OCI-LY1 (cell line): ENCODE measurements at regions not wholly inside any gene's neighbourhood (a gene's known extent, or its start where the extent isn't known, plus 50 kb on each side); places are given as distances from the start of the nearest gene placed in this dataset.

Source experiments
- H2AFZ ChIP-seq: fragments of 200-600 bp; sonication (generic), shearing (Covaris generic); 2 replicates; pipeline ENCODE4 v1.6.0; 2014; ENCODE audit warnings: antibody characterized with exemption, mild to moderate bottlenecking, low read length
- H3F3A ChIP-seq: fragments of 200-600 bp; sonication (generic), shearing (Covaris generic); 2 replicates; pipeline ENCODE4 v1.6.0; 2014; ENCODE audit warnings: mild to moderate bottlenecking, antibody characterized with exemption, low read length, moderate library complexity; ENCODE audit not compliant: insufficient read depth
- H3K27ac ChIP-seq: fragments of 200-600 bp; sonication (generic); 2 replicates; pipeline ENCODE4 v1.5.1; 2014; ENCODE audit warnings: low read length, mixed run types, mild to moderate bottlenecking, low read depth; ENCODE audit not compliant: poor library complexity, severe bottlenecking
- H3K27me3 ChIP-seq: fragments of 200-600 bp; sonication (generic); 2 replicates; pipeline ENCODE4 v1.6.0; 2014; ENCODE audit warnings: antibody characterized with exemption, mild to moderate bottlenecking, low read length, moderate library complexity; ENCODE audit not compliant: insufficient read depth
- H3K36me3 ChIP-seq: fragments of 200-600 bp; sonication (generic); 2 replicates; pipeline ENCODE4 v1.6.1; 2014; ENCODE audit warnings: mild to moderate bottlenecking, antibody characterized with exemption, low read length, moderate library complexity, mixed read lengths; ENCODE audit not compliant: insufficient read depth
- H3K4me1 ChIP-seq: fragments of 200-600 bp; sonication (generic); 2 replicates; pipeline ENCODE4 v1.5.1; 2014; ENCODE audit warnings: mild to moderate bottlenecking, low read length, moderate library complexity; ENCODE audit not compliant: insufficient read depth, severe bottlenecking
- H3K4me2 ChIP-seq: fragments of 200-600 bp; sonication (generic), shearing (Covaris generic); 2 replicates; pipeline ENCODE4 v1.6.1; 2014; ENCODE audit warnings: low read length
- H3K4me3 ChIP-seq: fragments of 200-600 bp; sonication (generic); 2 replicates; pipeline ENCODE4 v1.5.1; 2014; ENCODE audit warnings: low read length, low read depth, mild to moderate bottlenecking, mixed read lengths; ENCODE audit not compliant: poor library complexity, severe bottlenecking
- H3K79me2 ChIP-seq: fragments of 200-600 bp; shearing (Covaris generic); 2 replicates; pipeline ENCODE4 v1.6.1; 2016; ENCODE audit warnings: mixed run types, low read length, mixed read lengths; ENCODE audit not compliant: insufficient read depth
- H3K9ac ChIP-seq: fragments of 200-600 bp; sonication (generic), shearing (Covaris generic); 2 replicates; pipeline ENCODE4 v1.6.1; 2014; ENCODE audit warnings: mild to moderate bottlenecking, low read length, mixed read lengths
- H3K9me2 ChIP-seq: fragments of 200-600 bp; sonication (generic), shearing (Covaris generic); 2 replicates; pipeline ENCODE4 v1.6.1; 2014; ENCODE audit warnings: low read depth, mild to moderate bottlenecking, low read length, mixed read lengths
- H3K9me3 ChIP-seq: fragments of 200-600 bp; shearing (Covaris generic); 2 replicates; pipeline ENCODE4 v1.6.1; 2014; ENCODE audit warnings: low read length, mixed read lengths
- H4K20me1 ChIP-seq: fragments of 200-600 bp; sonication (generic), shearing (Covaris generic); 2 replicates; pipeline ENCODE4 v1.6.0; 2016; ENCODE audit warnings: mild to moderate bottlenecking, low read length; ENCODE audit not compliant: insufficient read depth
- CTCF ChIP-seq: fragments of 200-600 bp; sonication (generic), shearing (Covaris generic); IDR thresholded peaks from 2 replicates; pipeline ENCODE4 v1.5.1; 2017; ENCODE audit warnings: mild to moderate bottlenecking, antibody characterized with exemption, low read length, moderate library complexity, mixed read lengths
- EZH2 ChIP-seq: fragments of 200-600 bp; sonication (generic), shearing (Covaris generic); IDR thresholded peaks from 2 replicates; pipeline ENCODE4 v1.8.0; 2017; ENCODE audit warnings: borderline replicate concordance, mixed run types, mild to moderate bottlenecking, antibody characterized with exemption, low read length, moderate library complexity, mixed read lengths

GRCh38 chr18:24959051-24959476, 392.9 kb downstream of the ZNF521 start:
- Histone ChIP-seq H3K36me3 (no peaks in the 10 kb centered on the region), H3K9me3 (no peaks in the 10 kb centered on the region), H3K4me3 (no peak overlapping the region), H3K4me2 (no peak overlapping the region), H4K20me1 (no peaks in the 10 kb centered on the region), H3K9ac (no peak overlapping the region), H3K79me2 (no peaks in the 10 kb centered on the region), H3K27ac (no peak overlapping the region), H3K4me1 (no peaks in the 10 kb centered on the region), H3F3A (no peaks in the 10 kb centered on the region), H2AFZ (no peak overlapping the region), H3K9me2 (no peaks in the 10 kb centered on the region), H3K27me3 (no peaks in the 10 kb centered on the region)
- TF ChIP-seq EZH2 (no peak), CTCF (no peak)

- H3K36me3 ChIP-seq: no peaks in the 10 kb centered on the region
- no peaks in the 10 kb centered on the region for H3F3A ChIP-seq
- no peaks in the 10 kb centered on the region for H4K20me1 ChIP-seq
- H3K4me2 ChIP-seq: no peak overlapping the region
- H3K4me3 ChIP-seq: no peak overlapping the region
- no peak for TF ChIP-seq EZH2
- no peaks in the 10 kb centered on the region for H3K79me2 ChIP-seq
- H3K27ac ChIP-seq: no peak overlapping the region
- no peak overlapping the region for H2AFZ ChIP-seq
- H3K9me3 ChIP-seq: no peaks in the 10 kb centered on the region
- no peaks in the 10 kb centered on the region for H3K9me2 ChIP-seq
- peaks cover 4% of the 10 kb centered on the region for H3K4me1 ChIP-seq
- H3K27me3 ChIP-seq: no peaks in the 10 kb centered on the region
- no peak overlapping the region for H3K9ac ChIP-seq
Observed at GRCh38 chr18:24964216-24964615, 387.8 kb downstream of the ZNF521 start.

- H2AFZ ChIP-seq: no peak overlapping the region
Observed at GRCh38 chr18:24968238-24968775, 383.7 kb downstream of the ZNF521 start.

More at GRCh38 chr18:24968238-24968775, 383.7 kb downstream of the ZNF521 start:
- TF ChIP-seq CTCF (no peak), EZH2 (no peak)
- Histone ChIP-seq H3F3A (no peaks in the 10 kb centered on the region), H3K79me2 (no peaks in the 10 kb centered on the region), H3K9me2 (no peaks in the 10 kb centered on the region), H3K36me3 (no peaks in the 10 kb centered on the region), H3K9ac (no peak overlapping the region), H3K4me1 (peaks cover 4% of the 10 kb centered on the region), H3K9me3 (no peaks in the 10 kb centered on the region), H4K20me1 (no peaks in the 10 kb centered on the region), H3K4me2 (no peak overlapping the region), H3K27ac (no peak overlapping the region), H3K27me3 (no peaks in the 10 kb centered on the region), H3K4me3 (no peak overlapping the region)
